Erythroblast (primary cell): ENCODE measurements at regions not wholly inside any gene's neighbourhood (a gene's known extent, or its start where the extent isn't known, plus 50 kb on each side); places are given as distances from the start of the nearest gene placed in this dataset.

Experiments
- GATA1 ChIP-seq: IDR thresholded peaks from 2 replicates; pipeline ENCODE4 v1.6.1; 2011; ENCODE audit warnings: low read depth, mild to moderate bottlenecking, control low read depth, low read length, moderate library complexity
- POLR2A ChIP-seq: IDR thresholded peaks from 2 replicates; pipeline ENCODE4 v1.6.1; 2011; ENCODE audit warnings: mild to moderate bottlenecking, low read length

GRCh38 chr12:83739607-83740006 lies 1052.9 kb downstream of the TMTC2 start:
- TF ChIP-seq POLR2A = no peak
- TF ChIP-seq GATA1 = no peak
